GM19238 (cell line): ENCODE measurements at regions not wholly inside any gene's neighbourhood (a gene's known extent, or its start where the extent isn't known, plus 50 kb on each side); places are given as distances from the start of the nearest gene placed in this dataset.

Experiments used
- DNase-seq: peaks from one replicate; pipeline ENCODE4 v3.0.0; 2011; ENCODE audit warnings: low spot score; ENCODE audit not compliant: insufficient read length

GRCh38 chr2:34126279-34126678 lies 527.2 kb upstream of the FAM98A start:
- DNase-seq: no peak

GRCh38 chr2:34123996-34124785 lies 525.1 kb upstream of the FAM98A start:
- no peak for DNase-seq

- DNase-seq: no peak
Observed at GRCh38 chr2:34121076-34121475, 522.0 kb upstream of the FAM98A start.

GRCh38 chr2:34115076-34115475 lies 516.0 kb upstream of the FAM98A start:
- no peak for DNase-seq

- DNase-seq: no peak
Observed at GRCh38 chr2:34112161-34112560, 513.1 kb upstream of the FAM98A start.

- DNase-seq: no peak
Observed at GRCh38 chr2:34110392-34110791, 511.3 kb upstream of the FAM98A start.

- no peak for DNase-seq
Observed at GRCh38 chr2:34107811-34108210, 508.7 kb upstream of the FAM98A start.

GRCh38 chr2:34105006-34105767 lies 506.1 kb upstream of the FAM98A start:
- DNase-seq: no peak

- no peak for DNase-seq
Observed at GRCh38 chr2:34104601-34105000, 505.5 kb upstream of the FAM98A start.

- no peak for DNase-seq
Observed at GRCh38 chr2:34103437-34103836, 504.3 kb upstream of the FAM98A start.

GRCh38 chr2:34102339-34102738 lies 503.2 kb upstream of the FAM98A start:
- no peak for DNase-seq

- DNase-seq: no peak
Observed at GRCh38 chr2:34099377-34099776, 500.3 kb upstream of the FAM98A start.

GRCh38 chr2:34098256-34098655 lies 499.2 kb upstream of the FAM98A start:
- no peak for DNase-seq

- DNase-seq: peak; percentile 2
Observed at GRCh38 chr2:34096562-34097171, 497.6 kb upstream of the FAM98A start.

GRCh38 chr2:34093790-34094189 lies 494.7 kb upstream of the FAM98A start:
- no peak for DNase-seq

- DNase-seq: no peak
Observed at GRCh38 chr2:34070196-34070595, 471.1 kb upstream of the FAM98A start.

GRCh38 chr2:34069604-34070003 lies 470.5 kb upstream of the FAM98A start:
- DNase-seq: no peak

GRCh38 chr2:34050413-34050812 lies 451.3 kb upstream of the FAM98A start:
- DNase-seq: no peak

- no peak for DNase-seq
Observed at GRCh38 chr2:34045101-34045655, 446.1 kb upstream of the FAM98A start.

- DNase-seq: no peak
Observed at GRCh38 chr2:34037886-34038285, 438.8 kb upstream of the FAM98A start.

- DNase-seq: no peak
Observed at GRCh38 chr2:34037157-34037556, 438.1 kb upstream of the FAM98A start.

GRCh38 chr2:34031097-34031496 lies 432.0 kb upstream of the FAM98A start:
- DNase-seq: no peak
